Motor neuron (in vitro differentiated cells): ENCODE measurements at regions not wholly inside any gene's neighbourhood (a gene's known extent, or its start where the extent isn't known, plus 50 kb on each side); places are given as distances from the start of the nearest gene placed in this dataset.

ENCODE experiments used
- ATAC-seq, 8 experiments: fragments of 200-7000 bp; cut with Tn5 transposase; replicated peaks in 6 of 8; 2 replicates each; pipeline ENCODE4 v1.8.0; 2021; ENCODE audit warnings: mild to moderate bottlenecking in 8 of 8, moderate library complexity in 8 of 8
- H3K27ac ChIP-seq, 2 donors: fragments of 250-450 bp; sonication (Bioruptor Pico); 2 replicates each; pipeline ENCODE4 v1.9.0; 2021; ENCODE audit warnings: antibody characterized with exemption in 2 of 2, mild to moderate bottlenecking in 2 of 2, moderate library complexity in 1 of 2
- H3K4me1 ChIP-seq, 2 donors: fragments of 250-450 bp; sonication (Bioruptor Pico); replicated peaks in 1 of 2; 2 replicates each; pipeline ENCODE4 v1.6.1; 2021; ENCODE audit warnings: antibody characterized with exemption in 2 of 2, mild to moderate bottlenecking in 2 of 2, moderate library complexity in 1 of 2
- H3K4me3 ChIP-seq, 5 donors: fragments of 250-450 bp; sonication (Bioruptor Pico); 2 replicates each; pipeline ENCODE4 v1.9.0; 2021; ENCODE audit warnings: antibody characterized with exemption in 5 of 5, mild to moderate bottlenecking in 5 of 5, moderate library complexity in 4 of 5
- WGBS, 10 experiments: fragments of 450-650 bp; shearing (Covaris generic); methylation state at CpG; one replicate each; pipeline ENCODE4 v1.0.0; 2022; 5-methylcytosine and 5-hydroxymethylcytosine counted together
- in situ Hi-C, 9 experiments: fragments of 400-800 bp; cut with MboI; loops; one replicate each; pipeline ENCODE4 v1.15.0; 2021; ENCODE audit warnings: low sequenced_read_pairs in 9 of 9, low pct_unique_long_range_greater_than_20kb in 2 of 9; ENCODE audit not compliant: unreplicated experiment in 9 of 9

DNA sequence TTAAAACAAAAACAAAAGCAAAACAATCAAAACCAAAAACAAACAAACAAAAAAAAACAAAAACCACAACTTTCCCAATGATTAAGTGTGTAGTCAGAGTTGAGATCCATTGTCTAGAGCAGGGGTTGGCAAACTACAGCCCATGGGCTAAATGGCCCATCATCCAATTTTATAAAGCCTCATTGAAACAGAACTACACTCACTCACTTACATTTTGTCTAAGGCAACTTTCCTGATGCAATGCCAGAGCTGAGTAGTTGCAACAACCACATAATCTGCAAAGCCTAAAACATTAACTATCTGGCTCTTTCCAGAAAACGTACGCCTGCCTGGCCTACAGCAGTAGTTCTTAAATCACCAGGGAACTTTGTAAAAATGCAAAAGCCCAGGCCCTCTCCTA is 124.1 kb downstream of the SOX9 start:
- no peaks in the 10 kb centered on the region for H3K4me1 ChIP-seq
- H3K4me3 ChIP-seq, result no peak overlapping the region
- ATAC-seq, result no peak
- WGBS, 10 experiments, result 70 to 100% (median 95%) methylated on average over 1 to 2 of the region's 2 CpGs; no CpG with 5 or more reads in 3 of the 10 experiments
- no peak overlapping the region for H3K27ac ChIP-seq
- in situ Hi-C loops, result no loop called here

DNA sequence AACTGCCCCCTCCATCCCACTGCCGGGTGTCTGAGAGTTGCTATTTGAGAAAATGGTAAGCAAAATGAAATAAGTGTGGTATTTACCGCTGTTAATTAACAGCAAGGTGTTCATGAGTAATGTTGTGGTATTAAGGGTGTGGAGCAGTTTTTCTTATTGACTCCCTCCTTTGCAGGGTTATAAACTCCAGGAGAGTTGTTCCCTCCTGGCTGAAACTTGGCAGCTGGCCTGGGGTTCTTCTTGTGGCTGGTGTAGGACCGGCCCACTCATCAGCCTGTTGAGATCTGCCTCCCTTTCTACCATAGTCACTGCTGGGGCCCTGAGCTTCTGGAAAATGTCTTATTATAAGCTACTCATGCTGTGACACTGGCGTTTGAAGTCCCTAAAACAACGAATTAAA is 128.6 kb downstream of the SOX9 start:
- WGBS, 10 experiments, result 34 to 87% (median 60%) methylated on average over 1 to 4 of the region's 5 CpGs; no CpG with 5 or more reads in 3 of the 10 experiments
- in situ Hi-C loops, result no loop called here

DNA sequence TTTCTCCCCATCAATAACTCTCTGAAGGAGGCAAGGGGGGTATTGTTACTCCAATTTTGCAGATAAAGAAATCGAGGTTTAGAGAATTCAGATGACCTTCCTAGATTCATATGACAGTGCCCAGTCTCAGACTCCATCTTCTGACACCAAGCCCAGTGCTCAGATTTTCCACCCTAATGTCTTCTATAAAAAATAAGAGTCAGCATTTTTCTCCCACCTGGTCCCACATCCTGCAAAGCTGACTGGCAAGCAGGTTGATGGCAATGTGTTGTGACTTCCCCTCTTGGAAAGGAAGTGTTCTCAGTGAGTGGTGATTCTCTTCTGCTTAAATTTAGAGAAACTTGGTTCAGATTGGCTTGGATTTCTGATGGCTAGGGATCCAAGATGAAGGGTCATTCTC is 129.4 kb downstream of the SOX9 start:
- WGBS, 10 experiments, result 0 to 100% (median 66%) methylated on average over 1 of the region's 1 CpG; no CpG with 5 or more reads in 2 of the 10 experiments

More for the DNA sequence above, 128.6 kb downstream of the SOX9 start:
- peaks cover 0 to 4% of the 10 kb centered on the region in 2 donors for H3K4me1 ChIP-seq
- H3K27ac ChIP-seq, result no peak overlapping the region
- ATAC-seq, result no peak
- H3K4me3 ChIP-seq, result no peak overlapping the region

GRCh38 chr17:72253597-72253996 is 132.8 kb downstream of the SOX9 start:
- Histone ChIP-seq H3K4me1 (peaks cover 0 to 11% of the 10 kb centered on the region in 2 donors), H3K4me3 (no peak overlapping the region), H3K27ac (no peak overlapping the region)
- WGBS, 10 experiments, result 10 to 100% (median 92%) methylated on average over 1 to 3 of the region's 3 CpGs
- in situ Hi-C loops, result no loop called here
- ATAC-seq, result no peak

More for the DNA sequence above, 129.4 kb downstream of the SOX9 start:
- Histone ChIP-seq H3K27ac (no peak overlapping the region), H3K4me1 (peaks cover 0 to 6% of the 10 kb centered on the region in 2 donors), H3K4me3 (no peak overlapping the region)
- in situ Hi-C loops, result no loop called here
- no peak for ATAC-seq

DNA sequence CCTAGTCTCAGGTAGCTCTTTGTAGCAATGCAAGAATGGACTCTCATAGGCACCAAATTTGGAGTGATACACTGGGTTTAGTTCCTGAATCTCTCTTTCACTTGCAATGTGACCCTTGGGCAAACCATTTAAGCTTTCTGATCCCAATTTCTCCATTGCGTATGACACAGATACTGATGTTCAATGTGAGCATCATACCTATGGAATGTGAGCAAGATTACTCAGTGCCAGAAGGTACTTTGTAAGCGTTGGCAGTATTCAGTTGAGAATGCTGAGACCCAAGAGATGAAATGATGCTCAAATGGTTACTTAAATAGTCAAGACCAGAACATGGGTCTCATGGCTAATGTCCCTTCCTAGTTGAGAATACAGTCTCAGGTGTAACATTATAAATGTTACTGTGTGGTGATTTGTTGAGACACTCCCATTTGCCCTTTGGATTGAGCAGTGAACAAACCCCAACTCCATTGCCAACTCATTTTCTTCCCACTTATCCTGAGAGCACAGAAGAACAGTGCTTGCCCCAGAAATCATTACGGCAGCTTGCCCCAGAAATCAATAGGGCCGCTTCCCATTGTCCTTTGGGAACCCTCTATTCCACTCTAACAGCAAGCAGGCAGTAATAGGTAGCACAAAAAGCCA is 134.1 kb downstream of the SOX9 start:
- Histone ChIP-seq H3K4me1 (peaks cover 5 to 15% of the 10 kb centered on the region in 2 donors), H3K27ac (no peak overlapping the region), H3K4me3 (no peak overlapping the region)
- 58 to 100% (median 100%) methylated on average over 1 to 4 of the region's 4 CpGs; no CpG with 5 or more reads in 2 of the 10 experiments for WGBS, 10 experiments
- no peak for ATAC-seq
- in situ Hi-C loops, result no loop called here

DNA sequence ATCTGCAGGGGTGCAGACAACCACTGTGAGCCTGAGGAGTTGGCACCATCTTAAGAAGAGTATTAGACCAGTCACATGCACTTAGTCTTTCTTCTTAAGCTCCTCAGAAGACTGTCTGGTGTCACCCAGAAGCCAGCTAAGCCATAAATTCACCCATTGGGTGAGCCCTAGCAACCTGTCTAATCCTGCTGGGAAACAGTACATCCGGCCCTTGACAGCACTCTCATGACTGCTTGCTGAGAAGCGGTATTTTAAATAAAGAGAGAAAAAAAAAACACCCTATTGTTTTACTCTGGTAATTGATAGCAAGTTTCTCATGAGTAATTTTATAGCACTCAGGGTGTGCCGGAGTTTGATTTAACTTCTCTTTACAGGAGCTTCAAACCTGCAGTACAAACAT is 134.7 kb downstream of the SOX9 start:
- Histone ChIP-seq H3K4me3 (no peak overlapping the region), H3K27ac (no peak overlapping the region), H3K4me1 (peaks cover 5 to 19% of the 10 kb centered on the region in 2 donors)
- 45 to 100% (median 76%) methylated on average over 1 to 3 of the region's 3 CpGs; no CpG with 5 or more reads in 1 of the 10 experiments for WGBS, 10 experiments
- peak in 3 of 8 experiments; percentile 23 to 50 (median 39) for ATAC-seq
- in situ Hi-C loops, result no loop called here

- H3K27ac ChIP-seq, result no peak overlapping the region
- 38 to 100% (median 89%) methylated on average over 2 to 3 of the region's 3 CpGs; no CpG with 5 or more reads in 4 of the 10 experiments for whole genome bisulfite sequencing, 10 experiments
- ATAC-seq, result no peak
- in situ Hi-C loops, result no loop called here
- peaks cover 5 to 15% of the 10 kb centered on the region in 2 donors for H3K4me1 ChIP-seq
- H3K4me3 ChIP-seq, result no peak overlapping the region
Measured at GRCh38 chr17:72258711-72259110, 137.9 kb downstream of the SOX9 start.

GRCh38 chr17:72259922-72260321 is 139.1 kb downstream of the SOX9 start:
- no peak overlapping the region for H3K4me3 ChIP-seq
- H3K4me1 ChIP-seq, result peaks cover 5 to 15% of the 10 kb centered on the region in 2 donors
- ATAC-seq, result peak in 5 of 8 experiments; percentile 27 to 58 (median 43)
- in situ Hi-C loops, result no loop called here
- 32 to 86% (median 47%) methylated on average over 1 to 6 of the region's 6 CpGs; no CpG with 5 or more reads in 2 of the 10 experiments for WGBS, 10 experiments
- H3K27ac ChIP-seq, result no peak overlapping the region

DNA sequence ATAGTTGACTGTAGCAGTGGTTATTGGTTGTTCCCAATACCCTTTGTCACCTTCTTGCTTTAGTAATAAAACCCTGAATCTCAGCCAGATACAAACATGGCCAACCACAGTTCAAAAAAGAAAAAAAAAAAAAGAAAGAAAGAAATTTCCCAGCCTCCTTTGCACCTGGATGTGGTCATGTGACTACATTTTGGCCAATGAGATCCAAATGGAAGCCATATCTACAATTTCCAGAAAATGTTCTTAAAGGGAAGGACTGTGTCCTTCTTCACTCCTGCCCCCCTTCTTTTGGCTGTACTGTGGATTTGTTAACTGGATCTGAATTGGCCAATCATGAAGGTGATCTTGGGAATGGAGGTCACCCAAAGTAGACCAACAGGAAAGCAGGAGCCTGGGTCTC is 141.9 kb downstream of the SOX9 start:
- Histone ChIP-seq H3K4me1 (peaks cover 24 to 31% of the 10 kb centered on the region in 2 donors), H3K27ac (no peak overlapping the region), H3K4me3 (no peak overlapping the region)
- in situ Hi-C loops, result no loop called here
- ATAC-seq, result no peak

- Histone ChIP-seq H3K4me3 (no peak overlapping the region), H3K27ac (no peak overlapping the region), H3K4me1 (peaks cover 21 to 29% of the 10 kb centered on the region in 2 donors)
- WGBS, 10 experiments, result 25 to 100% (median 86%) methylated on average over 1 to 4 of the region's 4 CpGs; no CpG with 5 or more reads in 1 of the 10 experiments
- ATAC-seq, result no peak
- in situ Hi-C loops, result no loop called here
Measured at GRCh38 chr17:72264682-72265405, 144.0 kb downstream of the SOX9 start.

DNA sequence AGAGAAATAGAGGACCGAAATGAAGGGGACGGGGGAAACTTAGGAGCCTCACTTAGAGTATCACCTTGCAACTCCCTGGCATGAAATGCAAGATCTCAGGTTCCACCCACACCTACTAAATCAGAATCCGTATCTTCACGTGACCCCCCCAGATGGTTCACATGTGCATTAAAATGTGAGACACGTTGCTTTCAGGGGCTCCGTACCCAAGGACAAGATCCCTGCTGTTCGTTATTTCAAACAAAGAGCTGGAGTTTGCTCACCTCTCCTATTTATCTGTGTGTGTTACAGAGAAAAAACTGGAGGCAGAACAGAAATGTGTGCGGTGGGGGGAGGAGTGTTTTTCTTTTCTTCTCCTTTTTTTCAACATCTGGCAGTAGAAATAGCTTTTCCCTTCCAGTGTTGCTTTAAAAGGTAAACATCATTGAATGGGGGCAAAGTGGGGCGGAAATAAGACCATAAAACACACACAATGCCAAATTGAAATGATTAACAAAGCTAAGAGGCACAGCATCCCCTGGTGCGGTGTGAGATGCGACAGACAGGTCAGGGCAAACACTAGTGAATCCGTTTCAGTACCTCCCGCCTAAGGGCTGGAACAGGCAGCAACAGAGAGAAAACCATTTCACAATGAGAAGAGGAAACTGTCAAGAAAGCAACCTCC is 145.4 kb downstream of the SOX9 start:
- ATAC-seq, result peak in 5 of 8 experiments; percentile 48 to 67 (median 62)
- peak overlapping the region in 1 of 2 donors; percentile 57 for H3K27ac ChIP-seq
- WGBS, 10 experiments, result 15 to 55% (median 31%) methylated on average over 3 to 12 of the region's 13 CpGs; no CpG with 5 or more reads in 2 of the 10 experiments
- in situ Hi-C loops, result no loop called here
- peaks cover 30 to 37% of the 10 kb centered on the region in 2 donors for H3K4me1 ChIP-seq
- no peak overlapping the region for H3K4me3 ChIP-seq

DNA sequence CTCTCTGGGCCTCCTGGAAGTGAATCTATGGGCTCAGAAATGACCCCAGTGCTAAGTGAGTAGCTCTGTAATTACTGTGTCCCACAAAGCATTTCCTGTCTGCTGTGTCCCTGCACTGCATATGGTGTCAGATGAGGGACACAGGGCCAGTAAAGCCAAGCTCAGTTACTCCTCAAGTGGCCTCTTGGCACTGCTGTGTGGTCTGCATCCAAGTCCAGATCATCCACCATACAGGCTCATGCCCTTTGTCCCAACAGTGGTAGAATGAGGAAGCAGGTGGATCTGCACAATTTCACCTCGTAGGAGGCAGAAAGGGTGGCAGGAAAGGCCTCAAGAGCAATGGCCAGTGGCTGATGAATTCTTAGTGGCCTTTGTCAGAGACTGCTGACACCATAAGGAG is 146.8 kb downstream of the SOX9 start:
- in situ Hi-C loops, result no loop called here
- Histone ChIP-seq H3K4me1 (peaks cover 32 to 40% of the 10 kb centered on the region in 2 donors), H3K4me3 (no peak overlapping the region), H3K27ac (no peak overlapping the region)
- WGBS, 10 experiments, result 14 to 67% (median 40%) methylated on average over 1 of the region's 1 CpG; no CpG with 5 or more reads in 7 of the 10 experiments
- peak in 1 of 8 experiments; percentile 19 for ATAC-seq

DNA sequence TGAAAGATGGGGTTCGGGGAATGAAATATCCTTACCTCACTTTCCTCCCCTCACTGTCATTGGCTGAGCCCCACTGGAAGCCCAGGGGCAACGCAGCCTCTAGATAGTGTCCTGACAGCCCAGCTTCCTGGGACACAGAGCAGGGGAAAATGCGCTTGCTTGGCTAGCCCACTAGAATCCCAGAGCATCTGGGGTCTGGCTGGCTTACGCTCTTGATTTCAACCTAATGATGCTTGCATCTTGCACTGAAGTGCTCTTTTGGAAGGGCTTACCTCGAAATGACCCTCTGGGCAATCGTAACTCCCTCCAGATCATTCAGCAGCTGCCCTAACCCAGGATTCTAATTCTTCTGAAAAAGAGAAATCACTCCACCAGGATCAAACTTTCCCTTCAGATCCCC is 147.6 kb downstream of the SOX9 start:
- Histone ChIP-seq H3K4me3 (no peak overlapping the region), H3K4me1 (peaks cover 40 to 48% of the 10 kb centered on the region in 2 donors), H3K27ac (no peak overlapping the region)
- ATAC-seq, result no peak
- 49 to 100% (median 74%) methylated on average over 1 to 5 of the region's 6 CpGs; no CpG with 5 or more reads in 3 of the 10 experiments for WGBS, 10 experiments
- in situ Hi-C loops, result no loop called here
